Osteoblast (primary cell): ENCODE measurements at regions not wholly inside any gene's neighbourhood (a gene's known extent, or its start where the extent isn't known, plus 50 kb on each side); places are given as distances from the start of the nearest gene placed in this dataset.
A peak's percentile ranks its signal among the peaks of the same experiment; 100 is the strongest.

ENCODE experiments used
- DNase-seq: peaks from one replicate; pipeline ENCODE4 v3.0.0; 2011; ENCODE audit warnings: low spot score, mixed read lengths; ENCODE audit not compliant: insufficient read length; ENCODE audit errors: missing footprints
- H2AFZ ChIP-seq: 2 replicates; pipeline ENCODE4 v1.6.0; 2011; ENCODE audit warnings: mild to moderate bottlenecking, low read length
- H3K27ac ChIP-seq: 2 replicates; pipeline ENCODE4 v1.5.1; 2011; ENCODE audit warnings: mild to moderate bottlenecking, low read depth, low read length, moderate library complexity
- H3K27me3 ChIP-seq: 2 replicates; pipeline ENCODE4 v1.6.0; 2012; ENCODE audit warnings: mild to moderate bottlenecking, control low read depth, inconsistent platforms, low read length, moderate library complexity; ENCODE audit not compliant: insufficient read depth
- H3K36me3 ChIP-seq: 2 replicates; pipeline ENCODE4 v1.5.1; 2011; ENCODE audit warnings: mild to moderate bottlenecking, low read length, control low read depth, moderate library complexity; ENCODE audit not compliant: insufficient read depth
- H3K4me1 ChIP-seq: 2 replicates; pipeline ENCODE4 v1.5.1; 2011; ENCODE audit warnings: mild to moderate bottlenecking, low read length, control low read depth, moderate library complexity; ENCODE audit not compliant: insufficient read depth
- H3K4me2 ChIP-seq: 2 replicates; pipeline ENCODE4 v1.6.0; 2011; ENCODE audit warnings: mild to moderate bottlenecking, low read length; ENCODE audit not compliant: insufficient read depth
- H3K4me3 ChIP-seq: fragments of 200-600 bp; sonication (generic); 3 replicates; pipeline ENCODE4 v1.5.1; 2012; ENCODE audit warnings: mild to moderate bottlenecking, low read length, inconsistent platforms; ENCODE audit not compliant: insufficient read depth
- H3K79me2 ChIP-seq: 2 replicates; pipeline ENCODE4 v1.6.0; 2012; ENCODE audit warnings: mild to moderate bottlenecking, low read length, control low read depth, inconsistent platforms; ENCODE audit not compliant: insufficient read depth
- H3K9me3 ChIP-seq: 2 replicates; pipeline ENCODE4 v1.5.1; 2011; ENCODE audit warnings: low read depth, low read length, control low read depth
- H4K20me1 ChIP-seq: 2 replicates; pipeline ENCODE4 v1.6.0; 2012; ENCODE audit warnings: mild to moderate bottlenecking, low read length, control low read depth; ENCODE audit not compliant: insufficient read depth
- TF ChIP-seq, protein P1 (sequence below): IDR thresholded peaks from 2 replicates; pipeline ENCODE4 v1.5.1; 2011; ENCODE audit warnings: mild to moderate bottlenecking, low read depth, low read length, moderate library complexity; ENCODE audit errors: extremely low read depth

GRCh38 chrX:148269513-148269912 lies 230.9 kb upstream of the AFF2 start:
- Histone ChIP-seq H2AFZ (no peak overlapping the region), H3K36me3 (no peaks in the 10 kb centered on the region), H3K27me3 (no peaks in the 10 kb centered on the region), H3K79me2 (no peaks in the 10 kb centered on the region), H3K9me3 (no peaks in the 10 kb centered on the region), H3K4me3 (no peak overlapping the region), H4K20me1 (no peaks in the 10 kb centered on the region), H3K27ac (no peak overlapping the region), H3K4me2 (no peak overlapping the region), H3K4me1 (no peaks in the 10 kb centered on the region)
- DNase-seq, result no peak
- TF ChIP-seq, protein P1, sequence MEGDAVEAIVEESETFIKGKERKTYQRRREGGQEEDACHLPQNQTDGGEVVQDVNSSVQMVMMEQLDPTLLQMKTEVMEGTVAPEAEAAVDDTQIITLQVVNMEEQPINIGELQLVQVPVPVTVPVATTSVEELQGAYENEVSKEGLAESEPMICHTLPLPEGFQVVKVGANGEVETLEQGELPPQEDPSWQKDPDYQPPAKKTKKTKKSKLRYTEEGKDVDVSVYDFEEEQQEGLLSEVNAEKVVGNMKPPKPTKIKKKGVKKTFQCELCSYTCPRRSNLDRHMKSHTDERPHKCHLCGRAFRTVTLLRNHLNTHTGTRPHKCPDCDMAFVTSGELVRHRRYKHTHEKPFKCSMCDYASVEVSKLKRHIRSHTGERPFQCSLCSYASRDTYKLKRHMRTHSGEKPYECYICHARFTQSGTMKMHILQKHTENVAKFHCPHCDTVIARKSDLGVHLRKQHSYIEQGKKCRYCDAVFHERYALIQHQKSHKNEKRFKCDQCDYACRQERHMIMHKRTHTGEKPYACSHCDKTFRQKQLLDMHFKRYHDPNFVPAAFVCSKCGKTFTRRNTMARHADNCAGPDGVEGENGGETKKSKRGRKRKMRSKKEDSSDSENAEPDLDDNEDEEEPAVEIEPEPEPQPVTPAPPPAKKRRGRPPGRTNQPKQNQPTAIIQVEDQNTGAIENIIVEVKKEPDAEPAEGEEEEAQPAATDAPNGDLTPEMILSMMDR, result no peak

GRCh38 chrX:148270499-148270898 lies 229.9 kb upstream of the AFF2 start:
- Histone ChIP-seq H2AFZ (no peak overlapping the region), H3K79me2 (no peaks in the 10 kb centered on the region), H3K4me1 (no peaks in the 10 kb centered on the region), H3K4me3 (no peak overlapping the region), H4K20me1 (no peaks in the 10 kb centered on the region), H3K9me3 (no peaks in the 10 kb centered on the region), H3K27me3 (no peaks in the 10 kb centered on the region), H3K4me2 (no peak overlapping the region), H3K36me3 (no peaks in the 10 kb centered on the region), H3K27ac (no peak overlapping the region)
- DNase-seq, result no peak
- TF ChIP-seq, protein P1, result no peak

DNA sequence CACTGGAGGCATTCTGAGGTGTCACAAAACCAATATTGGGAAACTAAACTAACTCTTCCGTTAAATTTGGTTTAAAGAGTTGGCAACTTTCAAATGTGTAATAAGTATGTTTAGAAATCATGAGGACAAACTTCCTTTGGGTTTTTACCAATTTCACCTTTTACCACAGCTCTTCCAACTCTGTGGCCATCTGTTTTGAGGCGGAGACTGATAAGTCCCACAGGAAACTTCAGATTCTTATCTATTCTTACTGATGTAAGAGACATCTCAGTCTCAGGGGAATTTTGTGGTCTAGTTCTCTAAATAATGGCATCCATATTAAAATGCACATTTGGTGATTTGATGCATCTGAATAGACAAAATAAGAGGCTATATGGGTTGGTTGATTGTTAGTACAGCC lies 229.2 kb upstream of the AFF2 start:
- no peak overlapping the region for H3K27ac ChIP-seq
- H3K27me3 ChIP-seq, result no peaks in the 10 kb centered on the region
- no peak for DNase-seq
- H3K79me2 ChIP-seq, result no peaks in the 10 kb centered on the region
- H3K4me3 ChIP-seq, result no peak overlapping the region
- TF ChIP-seq, protein P1, result no peak
- H4K20me1 ChIP-seq, result no peaks in the 10 kb centered on the region
- H3K4me2 ChIP-seq, result no peak overlapping the region
- no peaks in the 10 kb centered on the region for H3K4me1 ChIP-seq
- H3K9me3 ChIP-seq, result no peaks in the 10 kb centered on the region
- H2AFZ ChIP-seq, result no peak overlapping the region
- no peaks in the 10 kb centered on the region for H3K36me3 ChIP-seq

- Histone ChIP-seq H3K27ac (no peak overlapping the region), H3K4me1 (no peaks in the 10 kb centered on the region), H3K9me3 (no peaks in the 10 kb centered on the region), H3K36me3 (no peaks in the 10 kb centered on the region), H3K27me3 (no peaks in the 10 kb centered on the region), H3K79me2 (no peaks in the 10 kb centered on the region), H3K4me2 (no peak overlapping the region), H2AFZ (no peak overlapping the region), H3K4me3 (no peak overlapping the region), H4K20me1 (no peaks in the 10 kb centered on the region)
- DNase-seq, result peak; percentile 19
- TF ChIP-seq, protein P1, result no peak
Measured at GRCh38 chrX:148281920-148282319, 218.5 kb upstream of the AFF2 start.
